AG10803 (cell line): ENCODE measurements at regions not wholly inside any gene's neighbourhood (a gene's known extent, or its start where the extent isn't known, plus 50 kb on each side); places are given as distances from the start of the nearest gene placed in this dataset.
"Not testable (repeated sequence)": the region's sequence is repeated elsewhere in the genome, so short reads cannot be mapped to it uniquely, and the experiment has no call there.

ENCODE experiments used
- DNase-seq: peaks from one replicate; pipeline ENCODE4 v3.0.0; 2010; ENCODE audit warnings: low read depth
- H3K4me3 ChIP-seq: 2 replicates; pipeline ENCODE4 v1.5.1; 2011; ENCODE audit warnings: mild to moderate bottlenecking, low read length, control low read depth
- TF ChIP-seq, protein P1 (sequence below): conservative IDR thresholded peaks from 2 replicates; pipeline ENCODE4 v1.5.1; 2011; ENCODE audit warnings: mild to moderate bottlenecking, low read length, control low read depth, inconsistent platforms

GRCh38 chrX:93468075-93468474 is 205.3 kb downstream of the NAP1L3 start:
- DNase-seq = no peak
- TF ChIP-seq, protein P1, sequence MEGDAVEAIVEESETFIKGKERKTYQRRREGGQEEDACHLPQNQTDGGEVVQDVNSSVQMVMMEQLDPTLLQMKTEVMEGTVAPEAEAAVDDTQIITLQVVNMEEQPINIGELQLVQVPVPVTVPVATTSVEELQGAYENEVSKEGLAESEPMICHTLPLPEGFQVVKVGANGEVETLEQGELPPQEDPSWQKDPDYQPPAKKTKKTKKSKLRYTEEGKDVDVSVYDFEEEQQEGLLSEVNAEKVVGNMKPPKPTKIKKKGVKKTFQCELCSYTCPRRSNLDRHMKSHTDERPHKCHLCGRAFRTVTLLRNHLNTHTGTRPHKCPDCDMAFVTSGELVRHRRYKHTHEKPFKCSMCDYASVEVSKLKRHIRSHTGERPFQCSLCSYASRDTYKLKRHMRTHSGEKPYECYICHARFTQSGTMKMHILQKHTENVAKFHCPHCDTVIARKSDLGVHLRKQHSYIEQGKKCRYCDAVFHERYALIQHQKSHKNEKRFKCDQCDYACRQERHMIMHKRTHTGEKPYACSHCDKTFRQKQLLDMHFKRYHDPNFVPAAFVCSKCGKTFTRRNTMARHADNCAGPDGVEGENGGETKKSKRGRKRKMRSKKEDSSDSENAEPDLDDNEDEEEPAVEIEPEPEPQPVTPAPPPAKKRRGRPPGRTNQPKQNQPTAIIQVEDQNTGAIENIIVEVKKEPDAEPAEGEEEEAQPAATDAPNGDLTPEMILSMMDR = no peak
- H3K4me3 ChIP-seq = no peak overlapping the region

DNA sequence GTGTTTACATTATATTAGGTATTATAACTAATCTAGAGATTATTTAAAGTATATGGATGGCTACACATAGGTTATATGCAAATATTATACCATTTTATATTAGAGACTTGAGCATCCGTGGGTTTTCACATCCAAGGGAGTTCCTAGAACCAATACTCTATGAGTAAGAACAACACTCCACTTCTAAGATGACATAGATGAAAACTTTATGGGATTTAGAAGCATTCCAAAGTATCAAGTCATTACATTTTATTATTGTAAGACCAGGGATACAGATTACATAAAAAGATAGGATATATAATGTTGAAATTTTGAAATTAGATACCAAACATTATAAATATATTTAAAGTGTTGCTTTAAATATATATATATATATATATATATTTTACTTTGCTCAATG is 207.0 kb downstream of the NAP1L3 start:
- DNase-seq = no peak
- TF ChIP-seq, protein P1 = no peak
- H3K4me3 ChIP-seq = no peak overlapping the region

GRCh38 chrX:93461060-93461459 is 212.3 kb downstream of the NAP1L3 start:
- TF ChIP-seq, protein P1 = no peak
- DNase-seq = no peak
- H3K4me3 ChIP-seq = no peak overlapping the region

GRCh38 chrX:93454509-93454908 is 218.9 kb downstream of the NAP1L3 start:
- no peak for DNase-seq
- TF ChIP-seq, protein P1 = no peak
- H3K4me3 ChIP-seq = no peak overlapping the region

DNA sequence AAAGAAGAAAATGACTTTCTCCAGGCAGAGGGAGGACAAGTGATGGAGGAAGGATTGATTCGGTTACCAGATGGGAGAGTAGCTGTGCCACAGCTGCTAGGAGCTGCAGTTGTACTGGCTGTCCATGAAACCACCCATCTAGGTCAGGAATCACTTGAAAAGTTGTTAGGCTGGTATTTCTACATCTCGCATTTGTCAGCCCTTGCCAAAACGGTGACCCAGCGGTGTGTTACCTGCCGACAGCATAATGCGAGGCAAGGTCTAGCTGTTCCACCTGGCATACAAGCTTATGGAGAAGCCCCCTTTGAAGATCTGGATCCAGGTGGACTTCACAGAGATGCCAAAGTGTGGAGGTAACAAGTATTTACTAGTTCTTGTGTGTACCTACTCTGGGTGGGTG is 238.7 kb downstream of the NAP1L3 start:
- DNase-seq = not testable (repeated sequence)

DNA sequence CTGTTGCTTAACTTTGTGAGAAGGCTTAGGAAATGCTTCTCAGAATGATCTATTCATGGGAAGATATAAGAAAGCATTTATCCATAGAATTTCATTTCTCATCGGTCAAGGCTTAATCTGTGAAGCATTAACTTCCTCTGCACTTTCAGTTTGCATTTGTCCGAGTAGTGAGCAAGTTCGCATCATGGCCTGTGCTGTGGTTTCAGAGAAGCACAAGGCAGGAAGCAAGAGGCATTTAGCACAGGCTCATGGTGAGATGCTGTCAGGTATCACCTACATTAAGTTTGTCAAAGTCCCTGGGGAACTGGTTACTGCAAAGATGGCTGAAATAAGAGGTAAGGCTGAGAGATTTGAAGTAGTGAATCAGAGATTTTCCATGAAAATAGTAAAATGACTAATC is 244.9 kb downstream of the NAP1L3 start:
- DNase-seq = no peak
- H3K4me3 ChIP-seq = no peak overlapping the region
- TF ChIP-seq, protein P1 = no peak

More for the DNA sequence above, 238.7 kb downstream of the NAP1L3 start:
- not testable (repeated sequence) for H3K4me3 ChIP-seq

DNA sequence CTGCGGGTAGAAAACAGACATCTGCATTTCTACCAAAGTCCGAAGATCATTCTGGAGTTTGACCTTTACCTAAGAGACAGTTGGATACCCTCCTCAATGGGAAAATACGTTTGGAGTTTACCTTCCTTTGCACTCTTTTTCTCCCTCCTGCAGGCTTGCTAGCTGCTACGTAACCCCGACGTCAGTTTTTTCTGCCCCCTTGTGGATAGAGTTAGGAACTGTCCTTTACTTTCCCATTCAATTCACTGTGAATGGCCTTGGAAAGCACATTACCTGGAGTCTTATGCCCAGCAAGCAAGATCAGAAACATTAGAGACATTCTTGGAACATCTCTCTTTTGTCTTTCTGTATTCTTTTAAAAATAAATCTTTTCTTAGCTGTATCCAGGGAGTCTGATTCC is 250.7 kb downstream of the NAP1L3 start:
- TF ChIP-seq, protein P1 = peak; percentile 19; the same call in 1 of the 2 replicates
- no peak for DNase-seq

GRCh38 chrX:93420525-93421082 is 252.8 kb downstream of the NAP1L3 start:
- TF ChIP-seq, protein P1 = no peak
- no peak overlapping the region for H3K4me3 ChIP-seq
- no peak for DNase-seq

More for the DNA sequence above, 250.7 kb downstream of the NAP1L3 start:
- no peak overlapping the region for H3K4me3 ChIP-seq
